ENCODE measurements at regions not wholly inside any gene's neighbourhood (a gene's known extent, or its start where the extent isn't known, plus 50 kb on each side); places are given as distances from the start of the nearest gene placed in this dataset.

DNA sequence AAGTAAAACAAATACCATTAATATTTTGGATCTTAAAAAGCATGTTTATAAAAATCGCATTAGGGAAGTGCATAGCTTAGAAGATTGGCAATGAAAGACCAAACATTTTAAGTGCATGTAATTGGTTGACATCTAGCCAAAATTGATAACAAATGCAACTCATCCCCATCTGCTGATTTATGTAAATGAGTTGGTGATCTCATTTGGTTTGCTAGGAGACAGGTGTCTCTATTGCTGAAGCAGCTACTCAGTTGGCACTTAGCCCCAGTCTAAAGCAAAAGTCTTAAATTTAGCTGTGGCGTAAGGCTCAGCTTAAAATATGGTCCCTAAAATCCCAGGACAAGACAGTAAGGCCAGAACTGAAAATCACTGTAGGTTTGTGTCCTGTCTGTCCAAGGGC lies 113.5 kb upstream of the CHL1 start:
- dilution Hi-C loops (cut with MboI; ENCODE audit: extremely low pct_ligation_motif_present, low sequenced_read_pairs): no loop called here
- H3K36me3 ChIP-seq (ENCODE audit: control insufficient read depth in 2 of 2, extremely low read depth in 1 of 2, insufficient read depth in 2 of 2, low read length in 2 of 2): no peaks in the 10 kb centered on the region
- H3K9me3 ChIP-seq (ENCODE audit: control insufficient read depth, low read depth, low read length): no peaks in the 10 kb centered on the region
- H3K4me2 ChIP-seq (ENCODE audit: control insufficient read depth, extremely low read depth, insufficient read depth, low read depth, low read length): no peak overlapping the region
- H4K20me1 ChIP-seq (ENCODE audit: control insufficient read depth, extremely low read depth, insufficient read depth, low read length): no peaks in the 10 kb centered on the region
- FAIRE-seq (no peak), DNase-seq (ENCODE audit: low read depth, low spot score) (no peak)
- no peak overlapping the region for H3K4me3 ChIP-seq (ENCODE audit: control insufficient read depth in 2 of 3, extremely low read depth in 1 of 3, insufficient read depth in 2 of 3, low read depth in 1 of 3, low read length in 3 of 3)
- no peak overlapping the region for H3K27ac ChIP-seq (ENCODE audit: control insufficient read depth, insufficient read depth, low read length)
- no peaks in the 10 kb centered on the region for H3K27me3 ChIP-seq (ENCODE audit: control insufficient read depth, extremely low read depth, insufficient read depth, low read length)
- no peak overlapping the region for H3K9ac ChIP-seq (ENCODE audit: control insufficient read depth, extremely low read depth, insufficient read depth, low read length)
- H3K79me2 ChIP-seq (ENCODE audit: control insufficient read depth, insufficient read depth, low read length): no peaks in the 10 kb centered on the region
- TF ChIP-seq, protein P1, sequence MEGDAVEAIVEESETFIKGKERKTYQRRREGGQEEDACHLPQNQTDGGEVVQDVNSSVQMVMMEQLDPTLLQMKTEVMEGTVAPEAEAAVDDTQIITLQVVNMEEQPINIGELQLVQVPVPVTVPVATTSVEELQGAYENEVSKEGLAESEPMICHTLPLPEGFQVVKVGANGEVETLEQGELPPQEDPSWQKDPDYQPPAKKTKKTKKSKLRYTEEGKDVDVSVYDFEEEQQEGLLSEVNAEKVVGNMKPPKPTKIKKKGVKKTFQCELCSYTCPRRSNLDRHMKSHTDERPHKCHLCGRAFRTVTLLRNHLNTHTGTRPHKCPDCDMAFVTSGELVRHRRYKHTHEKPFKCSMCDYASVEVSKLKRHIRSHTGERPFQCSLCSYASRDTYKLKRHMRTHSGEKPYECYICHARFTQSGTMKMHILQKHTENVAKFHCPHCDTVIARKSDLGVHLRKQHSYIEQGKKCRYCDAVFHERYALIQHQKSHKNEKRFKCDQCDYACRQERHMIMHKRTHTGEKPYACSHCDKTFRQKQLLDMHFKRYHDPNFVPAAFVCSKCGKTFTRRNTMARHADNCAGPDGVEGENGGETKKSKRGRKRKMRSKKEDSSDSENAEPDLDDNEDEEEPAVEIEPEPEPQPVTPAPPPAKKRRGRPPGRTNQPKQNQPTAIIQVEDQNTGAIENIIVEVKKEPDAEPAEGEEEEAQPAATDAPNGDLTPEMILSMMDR (optimal IDR thresholded peaks at IDR 0.05 in 1 of 3, IDR thresholded peaks at IDR 0.05 in 1 of 3, conservative IDR thresholded peaks at IDR 0.05 in 1 of 3; ENCODE audit: extremely low read depth in 1 of 3, insufficient read depth in 2 of 3, low read length in 3 of 3): no peak
- TF ChIP-seq EZH2 (IDR thresholded peaks at IDR 0.05; ENCODE audit: low read length): no peak
- no peaks in the 10 kb centered on the region for H3K4me1 ChIP-seq (ENCODE audit: control insufficient read depth, extremely low read depth, insufficient read depth, low read length)
- no peak overlapping the region for H2AFZ ChIP-seq (ENCODE audit: control insufficient read depth, low read length)
- H3K9me1 ChIP-seq (ENCODE audit: control insufficient read depth, extremely low read depth, insufficient read depth, low read length): no peaks in the 10 kb centered on the region

DNA sequence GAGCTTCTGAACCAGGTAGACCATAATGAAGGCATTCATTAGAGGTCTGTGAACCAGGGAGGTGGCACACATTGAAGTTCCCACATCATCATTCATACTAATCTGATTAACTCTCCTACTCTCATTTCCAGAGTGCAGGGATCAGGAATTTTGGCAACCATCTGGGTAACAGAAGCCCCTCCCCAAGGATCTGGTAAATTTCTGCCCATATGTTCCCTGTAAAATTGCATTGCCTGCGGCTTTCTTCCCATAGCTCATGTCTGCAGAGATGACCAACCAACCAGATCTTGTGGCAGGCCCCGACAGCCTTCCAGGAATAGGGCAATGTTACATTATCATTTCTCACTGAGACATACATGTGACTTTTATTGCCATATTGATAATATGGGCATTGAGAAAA lies 111.4 kb upstream of the CHL1 start:
- Histone ChIP-seq H3K27me3 (ENCODE audit: control insufficient read depth, extremely low read depth, insufficient read depth, low read length) (no peaks in the 10 kb centered on the region), H3K4me3 (ENCODE audit: control insufficient read depth in 2 of 3, extremely low read depth in 1 of 3, insufficient read depth in 2 of 3, low read depth in 1 of 3, low read length in 3 of 3) (no peak overlapping the region), H3K27ac (ENCODE audit: control insufficient read depth, insufficient read depth, low read length) (no peak overlapping the region), H3K36me3 (ENCODE audit: control insufficient read depth in 2 of 2, extremely low read depth in 1 of 2, insufficient read depth in 2 of 2, low read length in 2 of 2) (no peaks in the 10 kb centered on the region), H2AFZ (ENCODE audit: control insufficient read depth, low read length) (no peak overlapping the region), H3K79me2 (ENCODE audit: control insufficient read depth, insufficient read depth, low read length) (no peaks in the 10 kb centered on the region), H3K9ac (ENCODE audit: control insufficient read depth, extremely low read depth, insufficient read depth, low read length) (no peak overlapping the region), H3K4me1 (ENCODE audit: control insufficient read depth, extremely low read depth, insufficient read depth, low read length) (no peaks in the 10 kb centered on the region), H4K20me1 (ENCODE audit: control insufficient read depth, extremely low read depth, insufficient read depth, low read length) (no peaks in the 10 kb centered on the region), H3K4me2 (ENCODE audit: control insufficient read depth, extremely low read depth, insufficient read depth, low read depth, low read length) (no peak overlapping the region), H3K9me3 (ENCODE audit: control insufficient read depth, low read depth, low read length) (no peaks in the 10 kb centered on the region), H3K9me1 (ENCODE audit: control insufficient read depth, extremely low read depth, insufficient read depth, low read length) (no peaks in the 10 kb centered on the region)
- no peak for DNase-seq (ENCODE audit: low read depth, low spot score)
- no peak for TF ChIP-seq EZH2 (IDR thresholded peaks at IDR 0.05; ENCODE audit: low read length)
- TF ChIP-seq, protein P1 (optimal IDR thresholded peaks at IDR 0.05 in 1 of 3, IDR thresholded peaks at IDR 0.05 in 1 of 3, conservative IDR thresholded peaks at IDR 0.05 in 1 of 3; ENCODE audit: extremely low read depth in 1 of 3, insufficient read depth in 2 of 3, low read length in 3 of 3): no peak
- FAIRE-seq: no peak
- dilution Hi-C loops (cut with MboI; ENCODE audit: extremely low pct_ligation_motif_present, low sequenced_read_pairs): no loop called here

Measured in keratinocyte (primary cell).